ENCODE measurements at regions not wholly inside any gene's neighbourhood (a gene's known extent, or its start where the extent isn't known, plus 50 kb on each side); places are given as distances from the start of the nearest gene placed in this dataset.

DNA sequence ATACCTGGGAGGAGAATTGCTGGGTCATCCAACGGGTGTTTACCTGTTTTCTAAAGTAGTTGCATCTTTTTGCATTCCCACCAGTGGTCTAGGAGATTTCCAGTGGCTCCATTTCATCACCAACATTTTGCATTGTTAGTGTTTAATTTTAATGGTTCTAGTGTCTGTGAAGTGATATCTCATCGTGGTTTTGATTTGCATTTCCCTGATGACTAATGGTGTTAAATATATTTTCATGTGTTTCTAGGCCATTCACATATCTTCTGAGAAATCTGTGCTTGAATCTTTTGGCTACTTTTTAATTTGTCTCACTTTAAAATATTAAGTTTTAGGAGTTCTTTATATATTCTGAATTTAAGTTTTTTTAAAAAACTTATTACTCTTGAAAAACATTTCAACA is 439.6 kb downstream of the TMEM135 start:
- TF ChIP-seq CTCF (IDR thresholded peaks at IDR 0.05; ENCODE audit: low read length) (no peak), EZH2 (optimal IDR thresholded peaks at IDR 0.05; ENCODE audit: low read depth, low read length) (no peak), EZH2phosphoT487 (IDR thresholded peaks at IDR 0.05; ENCODE audit: low read length) (no peak)

Measured in MM.1S (cell line).